Suprapubic skin (tissue), 4 donors: ENCODE measurements at regions not wholly inside any gene's neighbourhood (a gene's known extent, or its start where the extent isn't known, plus 50 kb on each side); places are given as distances from the start of the nearest gene placed in this dataset.

Experiments used
- DNase-seq, 2 donors: peaks; one replicate each; pipeline ENCODE4 v3.0.0-alpha.2; 2019; ENCODE audit warnings: low spot score in 2 of 2
- H3K27ac ChIP-seq: fragments of 200-600 bp; sonication (generic); one replicate; pipeline ENCODE4 v1.5.1; 2019
- H3K27me3 ChIP-seq: fragments of 200-600 bp; sonication (generic); one replicate; pipeline ENCODE4 v1.5.1; 2019
- H3K36me3 ChIP-seq: fragments of 200-600 bp; sonication (generic); one replicate; pipeline ENCODE4 v1.5.1; 2019
- H3K4me1 ChIP-seq: fragments of 200-600 bp; sonication (generic); one replicate; pipeline ENCODE4 v1.5.1; 2019
- H3K4me3 ChIP-seq: fragments of 200-600 bp; sonication (generic); one replicate; pipeline ENCODE4 v1.5.1; 2019; ENCODE audit warnings: mild to moderate bottlenecking
- H3K9me3 ChIP-seq: fragments of 200-600 bp; sonication (generic); one replicate; pipeline ENCODE4 v1.5.1; 2019
- EP300 ChIP-seq: sonication (generic); formaldehyde crosslinking; IDR thresholded peaks from one replicate; pipeline ENCODE4 v1.6.1; 2017; ENCODE audit warnings: antibody characterized with exemption
- POLR2A ChIP-seq, 2 donors: fragments of 450-650 bp; IDR thresholded peaks; one replicate each; pipeline ENCODE4 v1.6.1; 2017; ENCODE audit warnings: antibody characterized with exemption in 2 of 2, mild to moderate bottlenecking in 2 of 2, moderate library complexity in 2 of 2
- POLR2AphosphoS5 ChIP-seq, 3 donors: sonication (generic); formaldehyde crosslinking; IDR thresholded peaks; one replicate each; pipeline ENCODE4 v1.6.1; 2017; ENCODE audit warnings: antibody characterized with exemption in 3 of 3
- WGBS: methylation state at CpG from one replicate; pipeline ENCODE4 v1.1.5; 2018; 5-methylcytosine and 5-hydroxymethylcytosine counted together
- TF ChIP-seq, protein P1 (sequence below), 2 donors: fragments of 200-600 bp in 1 of 2; fragments of 450-650 bp in 1 of 2; sonication (generic) in 1 of 2; IDR thresholded peaks; one replicate each; pipeline ENCODE4 v1.5.1; 2016 to 2019; ENCODE audit warnings: antibody characterized with exemption in 2 of 2, mild to moderate bottlenecking in 1 of 2, moderate library complexity in 1 of 2

DNA sequence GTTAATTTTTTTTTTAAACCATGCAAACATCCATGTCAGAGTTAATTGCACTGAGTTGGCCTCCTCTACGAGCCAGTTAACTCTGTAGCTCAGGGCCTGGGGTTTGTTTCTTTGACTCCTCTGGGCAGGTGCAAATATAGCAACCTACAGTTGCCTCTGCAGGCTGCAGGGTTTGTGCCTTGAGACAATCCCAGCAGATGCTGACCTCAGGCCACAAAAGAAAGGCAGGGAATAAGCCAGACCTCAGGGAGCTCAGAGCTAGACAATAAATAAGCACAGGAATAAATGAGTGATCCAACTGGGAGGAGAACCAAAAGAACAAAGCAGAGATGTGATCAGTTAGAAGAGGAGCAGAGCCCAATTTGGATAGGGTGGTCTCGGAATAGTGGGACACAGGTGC, 390.8 kb downstream of the SHANK2 start:
- no peak overlapping the region for H3K27ac ChIP-seq
- no peaks in the 10 kb centered on the region for H3K9me3 ChIP-seq
- 55% methylated on average over 2 of the region's 2 CpGs for WGBS
- peaks cover 5% of the 10 kb centered on the region for H3K27me3 ChIP-seq
- no peak overlapping the region for H3K4me3 ChIP-seq
- no peaks in the 10 kb centered on the region for H3K36me3 ChIP-seq
- DNase-seq, result no peak
- TF ChIP-seq EP300 (no peak), POLR2A (IDR thresholded peaks at IDR 0.05) (no peak), POLR2AphosphoS5 (IDR thresholded peaks at IDR 0.05) (no peak)
- TF ChIP-seq, protein P1, sequence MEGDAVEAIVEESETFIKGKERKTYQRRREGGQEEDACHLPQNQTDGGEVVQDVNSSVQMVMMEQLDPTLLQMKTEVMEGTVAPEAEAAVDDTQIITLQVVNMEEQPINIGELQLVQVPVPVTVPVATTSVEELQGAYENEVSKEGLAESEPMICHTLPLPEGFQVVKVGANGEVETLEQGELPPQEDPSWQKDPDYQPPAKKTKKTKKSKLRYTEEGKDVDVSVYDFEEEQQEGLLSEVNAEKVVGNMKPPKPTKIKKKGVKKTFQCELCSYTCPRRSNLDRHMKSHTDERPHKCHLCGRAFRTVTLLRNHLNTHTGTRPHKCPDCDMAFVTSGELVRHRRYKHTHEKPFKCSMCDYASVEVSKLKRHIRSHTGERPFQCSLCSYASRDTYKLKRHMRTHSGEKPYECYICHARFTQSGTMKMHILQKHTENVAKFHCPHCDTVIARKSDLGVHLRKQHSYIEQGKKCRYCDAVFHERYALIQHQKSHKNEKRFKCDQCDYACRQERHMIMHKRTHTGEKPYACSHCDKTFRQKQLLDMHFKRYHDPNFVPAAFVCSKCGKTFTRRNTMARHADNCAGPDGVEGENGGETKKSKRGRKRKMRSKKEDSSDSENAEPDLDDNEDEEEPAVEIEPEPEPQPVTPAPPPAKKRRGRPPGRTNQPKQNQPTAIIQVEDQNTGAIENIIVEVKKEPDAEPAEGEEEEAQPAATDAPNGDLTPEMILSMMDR (IDR thresholded peaks at IDR 0.05), result no peak
- H3K4me1 ChIP-seq, result no peaks in the 10 kb centered on the region

GRCh38 chr11:70862093-70862492, 390.3 kb downstream of the SHANK2 start:
- no peaks in the 10 kb centered on the region for H3K4me1 ChIP-seq
- peaks cover 5% of the 10 kb centered on the region for H3K27me3 ChIP-seq
- H3K9me3 ChIP-seq, result no peaks in the 10 kb centered on the region
- H3K4me3 ChIP-seq, result no peak overlapping the region
- no peaks in the 10 kb centered on the region for H3K36me3 ChIP-seq
- H3K27ac ChIP-seq, result no peak overlapping the region
- TF ChIP-seq POLR2AphosphoS5 (IDR thresholded peaks at IDR 0.05), result no peak
- TF ChIP-seq POLR2A (IDR thresholded peaks at IDR 0.05), result no peak
- TF ChIP-seq EP300, result no peak
- TF ChIP-seq, protein P1 (IDR thresholded peaks at IDR 0.05), result no peak
- 45% methylated on average over 6 of the region's 6 CpGs for WGBS
- no peak for DNase-seq

DNA sequence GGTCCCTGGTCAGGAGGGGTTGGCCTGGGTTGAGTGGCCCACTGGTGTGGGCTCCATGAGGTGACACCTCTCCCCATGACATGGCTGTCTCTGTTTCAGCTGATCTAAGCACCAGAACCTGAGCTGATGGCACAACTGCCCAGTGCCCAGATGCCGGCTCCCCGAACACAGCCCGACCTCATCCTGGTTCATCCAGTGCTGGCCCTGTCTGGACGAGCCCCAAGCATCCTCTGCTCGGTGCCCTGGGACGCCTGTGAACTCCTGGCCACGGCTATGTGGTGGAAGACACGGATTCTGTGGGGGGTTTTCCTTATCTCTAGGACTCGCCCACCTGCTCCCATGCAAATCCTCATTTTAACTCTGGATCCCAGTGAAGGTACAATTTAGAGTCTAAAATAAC, 389.2 kb downstream of the SHANK2 start:
- no peaks in the 10 kb centered on the region for H3K9me3 ChIP-seq
- no peaks in the 10 kb centered on the region for H3K4me1 ChIP-seq
- 94% methylated on average over 9 of the region's 9 CpGs for WGBS
- no peaks in the 10 kb centered on the region for H3K36me3 ChIP-seq
- peaks cover 10% of the 10 kb centered on the region for H3K27me3 ChIP-seq
- no peak for DNase-seq
- no peak overlapping the region for H3K27ac ChIP-seq
- H3K4me3 ChIP-seq, result no peak overlapping the region
- no peak for TF ChIP-seq POLR2A (IDR thresholded peaks at IDR 0.05)
- TF ChIP-seq POLR2AphosphoS5 (IDR thresholded peaks at IDR 0.05), result no peak

- Histone ChIP-seq H3K27me3 (peaks cover 12% of the 10 kb centered on the region), H3K9me3 (no peaks in the 10 kb centered on the region), H3K4me1 (no peaks in the 10 kb centered on the region), H3K36me3 (no peaks in the 10 kb centered on the region), H3K27ac (no peak overlapping the region), H3K4me3 (no peak overlapping the region)
- no peak for TF ChIP-seq POLR2AphosphoS5 (IDR thresholded peaks at IDR 0.05)
- no peak for TF ChIP-seq EP300
- no peak for TF ChIP-seq POLR2A (IDR thresholded peaks at IDR 0.05)
- TF ChIP-seq, protein P1 (IDR thresholded peaks at IDR 0.05), result no peak
- no peak for DNase-seq
- WGBS, result 88% methylated on average over 4 of the region's 4 CpGs
Observed at GRCh38 chr11:70863993-70864392, 388.4 kb downstream of the SHANK2 start.

GRCh38 chr11:70865356-70865755, 387.0 kb downstream of the SHANK2 start:
- H3K27me3 ChIP-seq, result peaks cover 16% of the 10 kb centered on the region
- no peak overlapping the region for H3K4me3 ChIP-seq
- DNase-seq, result no peak
- TF ChIP-seq, protein P1 (IDR thresholded peaks at IDR 0.05), result no peak
- TF ChIP-seq EP300, result no peak
- TF ChIP-seq POLR2A (IDR thresholded peaks at IDR 0.05), result no peak
- TF ChIP-seq POLR2AphosphoS5 (IDR thresholded peaks at IDR 0.05), result no peak
- no peaks in the 10 kb centered on the region for H3K9me3 ChIP-seq
- H3K27ac ChIP-seq, result no peak overlapping the region
- no peaks in the 10 kb centered on the region for H3K36me3 ChIP-seq
- no peaks in the 10 kb centered on the region for H3K4me1 ChIP-seq
- 81% methylated on average over 10 of the region's 10 CpGs for WGBS

DNA sequence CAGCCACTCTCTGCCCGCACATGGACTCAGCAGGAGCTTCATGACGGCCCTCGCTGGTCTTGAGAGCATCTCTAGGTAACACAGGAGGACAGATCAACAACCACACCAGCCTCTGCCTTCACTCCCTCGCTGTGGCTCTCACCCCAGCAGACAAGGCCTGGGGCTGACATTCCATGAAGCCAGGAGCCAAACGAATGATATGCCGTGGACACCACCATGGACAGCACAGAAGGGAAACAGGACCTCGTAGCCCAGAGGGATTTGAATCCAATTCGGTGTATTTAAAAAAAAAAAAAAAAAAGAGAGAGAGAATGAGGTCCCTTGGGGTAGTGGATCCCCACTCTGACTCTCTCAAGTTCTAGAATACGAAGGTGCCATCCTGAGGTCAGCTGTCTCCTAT, 385.5 kb downstream of the SHANK2 start:
- TF ChIP-seq, protein P1 (IDR thresholded peaks at IDR 0.05), result no peak
- TF ChIP-seq POLR2A (IDR thresholded peaks at IDR 0.05) (no peak), EP300 (no peak), POLR2AphosphoS5 (IDR thresholded peaks at IDR 0.05) (no peak)
- 69% methylated on average over 9 of the region's 9 CpGs for WGBS
- no peaks in the 10 kb centered on the region for H3K4me1 ChIP-seq
- no peak overlapping the region for H3K27ac ChIP-seq
- DNase-seq, result no peak
- no peak overlapping the region for H3K4me3 ChIP-seq
- H3K9me3 ChIP-seq, result no peaks in the 10 kb centered on the region
- peaks cover 25% of the 10 kb centered on the region for H3K27me3 ChIP-seq
- no peaks in the 10 kb centered on the region for H3K36me3 ChIP-seq
